IPS-20b (cell line): ENCODE measurements at regions not wholly inside any gene's neighbourhood (a gene's known extent, or its start where the extent isn't known, plus 50 kb on each side); places are given as distances from the start of the nearest gene placed in this dataset.
"Not testable (repeated sequence)": the region's sequence is repeated elsewhere in the genome, so short reads cannot be mapped to it uniquely, and the experiment has no call there.

Source experiments
- H3K27ac ChIP-seq: one replicate; pipeline ENCODE4 v1.5.1; 2013; ENCODE audit warnings: low read length
- H3K27me3 ChIP-seq: 2 replicates; pipeline ENCODE4 v1.6.1; 2013; ENCODE audit warnings: mild to moderate bottlenecking, low read length, inconsistent platforms; ENCODE audit not compliant: insufficient read depth
- H3K36me3 ChIP-seq: 2 replicates; pipeline ENCODE4 v1.6.1; 2013; ENCODE audit warnings: low read depth, mild to moderate bottlenecking, inconsistent platforms, low read length, moderate library complexity; ENCODE audit not compliant: insufficient read depth
- H3K4me1 ChIP-seq: 2 replicates; pipeline ENCODE4 v1.6.1; 2013; ENCODE audit warnings: mild to moderate bottlenecking, control low read depth, inconsistent platforms, low read length, moderate library complexity; ENCODE audit not compliant: insufficient read depth
- H3K4me3 ChIP-seq: 2 replicates; pipeline ENCODE4 v1.5.1; 2013; ENCODE audit warnings: mild to moderate bottlenecking, low read length, inconsistent platforms
- H3K9ac ChIP-seq: 2 replicates; pipeline ENCODE4 v1.6.1; 2013; ENCODE audit warnings: low read depth, mild to moderate bottlenecking, inconsistent platforms, low read length, moderate library complexity
- H3K9me3 ChIP-seq: 2 replicates; pipeline ENCODE4 v1.6.1; 2013; ENCODE audit warnings: mild to moderate bottlenecking, low read depth, low read length, inconsistent platforms; ENCODE audit not compliant: insufficient read depth

DNA sequence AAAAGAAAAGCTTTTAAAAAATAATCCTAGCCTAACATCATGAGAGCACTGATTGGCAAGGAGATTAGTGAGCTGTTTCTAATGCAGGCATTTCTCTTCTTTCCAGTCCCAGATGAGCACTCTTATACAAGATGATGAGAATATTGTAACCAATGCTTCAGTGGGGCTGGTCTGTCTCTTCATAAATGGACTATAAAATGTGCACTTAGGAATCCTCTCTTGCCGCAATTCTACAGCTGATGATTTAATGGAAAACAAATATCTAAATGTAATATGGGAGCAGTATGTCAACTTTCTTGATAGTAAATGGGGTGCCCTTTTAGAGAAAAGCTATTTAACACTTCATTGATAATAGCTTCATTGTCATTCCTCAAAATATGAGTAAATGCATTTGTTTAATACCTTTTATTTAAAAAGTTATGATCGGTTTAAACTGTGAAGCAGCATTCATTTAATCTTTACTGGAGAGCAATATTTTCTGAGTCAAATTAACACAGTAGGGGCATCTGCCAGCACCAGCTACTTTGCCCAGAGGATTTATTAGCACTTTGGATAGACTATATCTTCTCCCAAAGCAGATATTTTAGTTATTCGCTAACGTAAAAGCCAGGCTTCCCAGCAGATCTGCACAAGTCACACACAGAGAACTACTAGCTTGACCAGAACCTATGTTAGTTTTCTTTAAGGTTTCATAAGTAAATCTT lies 985.9 kb downstream of the DIPK2A start:
- no peaks in the 10 kb centered on the region; the same call in 1 of the 2 replicates for H3K4me1 ChIP-seq
- no peaks in the 10 kb centered on the region for H3K27me3 ChIP-seq
- H3K9me3 ChIP-seq, result no peaks in the 10 kb centered on the region
- no peak overlapping the region for H3K9ac ChIP-seq
- no peak overlapping the region for H3K4me3 ChIP-seq
- no peak overlapping the region for H3K27ac ChIP-seq
- no peaks in the 10 kb centered on the region for H3K36me3 ChIP-seq

DNA sequence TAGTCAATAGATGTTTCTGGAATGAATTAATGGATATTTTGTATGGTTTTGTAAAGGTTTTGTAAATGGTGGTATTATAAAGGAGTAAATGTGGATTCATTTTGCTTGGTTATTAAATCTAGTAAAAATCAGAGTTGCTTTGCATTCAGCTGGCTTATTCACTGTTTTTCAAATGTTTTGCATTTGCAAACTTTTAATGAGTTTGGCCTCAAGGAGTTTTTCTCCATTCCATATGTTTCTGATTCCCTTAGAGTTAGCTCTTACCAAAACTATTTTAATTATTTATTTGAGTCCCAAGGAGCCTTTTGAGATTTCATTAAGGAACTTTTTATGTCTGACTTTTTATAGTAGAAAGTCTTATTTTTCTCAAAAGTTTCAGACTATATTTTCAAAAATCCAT lies 992.2 kb downstream of the DIPK2A start:
- H3K36me3 ChIP-seq, result no peaks in the 10 kb centered on the region
- H3K27me3 ChIP-seq, result no peaks in the 10 kb centered on the region
- no peaks in the 10 kb centered on the region for H3K4me1 ChIP-seq
- H3K27ac ChIP-seq, result no peak overlapping the region
- no peak overlapping the region for H3K4me3 ChIP-seq
- H3K9me3 ChIP-seq, result no peaks in the 10 kb centered on the region
- no peak overlapping the region for H3K9ac ChIP-seq

DNA sequence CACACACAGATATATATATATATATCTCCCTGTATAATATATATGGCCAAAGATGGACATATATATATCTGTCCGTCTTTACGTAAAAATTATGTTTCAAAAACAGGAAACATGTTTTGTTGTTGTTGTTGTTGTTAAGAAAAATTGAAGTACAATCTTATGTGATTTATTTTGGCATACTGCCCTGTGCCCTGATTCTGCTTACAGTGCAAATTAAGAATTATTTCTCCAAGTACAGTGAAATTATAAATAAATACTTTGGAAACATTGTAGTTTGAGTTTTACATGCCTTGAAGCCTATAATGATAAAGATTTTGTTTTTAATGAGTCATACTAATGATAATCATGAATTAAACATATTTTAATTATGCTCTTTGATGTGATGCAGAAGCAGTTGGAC lies 994.9 kb downstream of the DIPK2A start:
- no peak overlapping the region for H3K27ac ChIP-seq

DNA sequence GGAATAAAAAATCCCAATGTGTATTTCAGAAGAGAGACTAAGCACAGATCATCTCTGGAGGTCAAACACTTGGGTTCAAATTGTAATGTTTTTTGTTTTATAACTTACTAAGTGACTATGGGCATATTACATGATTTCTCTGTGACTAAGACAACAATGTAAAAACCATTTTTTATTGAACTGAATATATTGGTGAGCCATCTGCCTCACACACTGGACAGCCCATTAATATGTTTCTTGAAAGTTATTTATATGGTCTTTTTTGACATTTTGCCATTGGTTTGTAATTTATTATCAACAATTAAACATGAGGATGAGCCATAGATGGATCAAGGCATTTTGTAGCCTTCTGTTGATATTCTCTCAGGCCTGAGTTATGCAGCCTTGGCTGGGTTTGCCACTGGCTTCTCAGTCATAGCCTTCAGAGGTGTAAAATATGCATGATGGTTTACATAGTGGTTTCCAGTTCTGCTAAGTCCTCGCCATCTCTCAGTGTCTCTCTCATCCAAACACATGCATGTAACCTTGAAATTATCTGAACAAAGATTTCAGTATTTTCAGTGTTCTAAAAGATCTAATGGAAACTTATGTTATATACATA lies 997.2 kb downstream of the DIPK2A start:
- no peak overlapping the region for H3K9ac ChIP-seq
- H3K36me3 ChIP-seq, result no peaks in the 10 kb centered on the region
- H3K27ac ChIP-seq, result no peak overlapping the region
- no peaks in the 10 kb centered on the region for H3K9me3 ChIP-seq
- H3K27me3 ChIP-seq, result no peaks in the 10 kb centered on the region
- H3K4me1 ChIP-seq, result no peaks in the 10 kb centered on the region
- H3K4me3 ChIP-seq, result no peak overlapping the region

More for the DNA sequence above, 994.9 kb downstream of the DIPK2A start:
- Histone ChIP-seq H3K27me3 (no peaks in the 10 kb centered on the region), H3K36me3 (no peaks in the 10 kb centered on the region), H3K4me1 (no peaks in the 10 kb centered on the region), H3K9me3 (no peaks in the 10 kb centered on the region), H3K4me3 (no peak overlapping the region), H3K9ac (no peak overlapping the region)

DNA sequence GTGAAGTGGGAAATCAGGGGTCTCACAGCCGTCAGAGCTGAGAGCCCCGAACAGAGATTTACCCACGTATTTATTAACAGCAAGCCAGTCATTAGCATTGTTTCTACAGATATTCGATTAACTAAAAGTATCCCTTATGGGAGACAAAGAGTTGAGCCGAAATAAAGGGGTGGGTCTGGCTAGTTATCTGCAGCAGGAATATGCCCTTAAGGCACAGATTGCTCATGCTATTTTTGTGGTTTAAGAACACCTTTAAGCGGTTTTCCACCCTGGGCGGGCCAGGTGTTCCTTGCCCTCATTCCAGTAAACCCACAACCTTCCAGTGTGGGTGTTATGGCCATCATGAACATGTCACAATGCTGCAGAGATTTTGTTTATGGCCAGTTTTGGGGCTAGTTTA lies 1012.9 kb downstream of the DIPK2A start:
- not testable (repeated sequence) for H3K27ac ChIP-seq, H3K36me3 ChIP-seq, H3K4me1 ChIP-seq, H3K27me3 ChIP-seq, H3K9me3 ChIP-seq, H3K4me3 ChIP-seq, H3K9ac ChIP-seq

DNA sequence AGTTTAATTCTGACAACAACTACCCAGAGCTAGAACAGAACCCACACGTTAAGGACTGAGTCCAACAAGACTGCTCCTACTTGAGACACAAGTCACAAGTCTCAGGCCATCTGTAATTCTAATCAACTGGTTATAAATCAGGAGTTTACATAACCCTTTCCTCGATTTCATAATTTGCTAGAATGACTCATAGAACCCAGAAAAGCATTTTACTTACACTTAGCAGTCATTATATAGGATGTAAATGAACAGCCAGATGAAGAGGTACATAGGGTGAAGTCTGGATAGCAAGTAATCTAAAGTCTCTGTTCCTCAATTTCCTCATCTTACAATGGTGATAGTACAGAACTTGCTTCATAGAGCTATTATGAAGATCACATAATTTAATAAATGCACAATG lies 1018.2 kb downstream of the DIPK2A start:
- H3K9me3 ChIP-seq, result no peaks in the 10 kb centered on the region
- no peak overlapping the region for H3K9ac ChIP-seq
- no peak overlapping the region for H3K27ac ChIP-seq
- no peaks in the 10 kb centered on the region for H3K27me3 ChIP-seq
- H3K4me3 ChIP-seq, result no peak overlapping the region
- peaks cover 3% of the 10 kb centered on the region; the same call in 1 of the 2 replicates for H3K4me1 ChIP-seq
- no peaks in the 10 kb centered on the region for H3K36me3 ChIP-seq

DNA sequence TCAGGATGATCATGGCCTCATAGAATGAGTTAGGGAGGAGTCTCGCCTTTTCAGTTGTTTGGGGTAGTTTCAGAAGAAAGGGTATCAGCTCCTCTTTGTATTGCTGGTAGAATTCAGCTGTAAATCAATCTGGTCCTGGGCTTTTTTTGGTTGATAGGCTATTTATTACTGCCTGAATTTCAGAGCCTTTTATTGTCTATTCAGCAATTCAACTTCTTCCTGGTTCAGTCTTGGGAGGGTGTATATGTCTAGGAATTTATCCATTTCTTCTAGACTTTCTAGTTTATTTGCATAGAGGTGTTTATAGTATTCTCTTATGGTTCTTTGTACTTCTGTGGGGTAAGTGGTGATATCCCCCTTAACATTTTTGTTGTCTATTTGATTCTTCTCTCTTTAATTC lies 1024.2 kb downstream of the DIPK2A start:
- no peak overlapping the region for H3K4me3 ChIP-seq
- no peak overlapping the region for H3K9ac ChIP-seq
- no peaks in the 10 kb centered on the region for H3K4me1 ChIP-seq
- H3K9me3 ChIP-seq, result no peaks in the 10 kb centered on the region
- H3K27me3 ChIP-seq, result no peaks in the 10 kb centered on the region
- no peak overlapping the region for H3K27ac ChIP-seq
- H3K36me3 ChIP-seq, result no peaks in the 10 kb centered on the region

DNA sequence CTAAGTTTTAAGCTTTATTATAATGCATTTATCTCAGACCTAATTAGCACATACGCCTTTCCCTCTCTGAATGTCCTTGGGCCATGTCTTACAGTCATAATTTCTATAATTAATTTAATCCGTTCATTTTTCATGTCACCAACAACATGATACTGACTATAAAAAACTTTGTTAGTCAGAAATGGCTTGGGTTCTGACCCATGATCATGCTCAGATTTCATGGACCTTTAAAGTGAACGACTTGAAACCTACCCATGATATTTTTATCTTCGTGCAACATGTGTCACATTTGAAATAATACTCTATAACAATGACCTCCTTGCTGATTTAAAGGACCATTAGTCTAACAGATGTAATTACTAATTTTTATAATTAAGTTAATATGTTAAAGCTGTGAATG lies 1033.8 kb downstream of the DIPK2A start:
- Histone ChIP-seq H3K4me3 (no peak overlapping the region), H3K27me3 (no peaks in the 10 kb centered on the region), H3K4me1 (no peaks in the 10 kb centered on the region), H3K9ac (no peak overlapping the region), H3K9me3 (peaks cover 11% of the 10 kb centered on the region; the same call in 1 of the 2 replicates), H3K27ac (no peak overlapping the region), H3K36me3 (no peaks in the 10 kb centered on the region)

DNA sequence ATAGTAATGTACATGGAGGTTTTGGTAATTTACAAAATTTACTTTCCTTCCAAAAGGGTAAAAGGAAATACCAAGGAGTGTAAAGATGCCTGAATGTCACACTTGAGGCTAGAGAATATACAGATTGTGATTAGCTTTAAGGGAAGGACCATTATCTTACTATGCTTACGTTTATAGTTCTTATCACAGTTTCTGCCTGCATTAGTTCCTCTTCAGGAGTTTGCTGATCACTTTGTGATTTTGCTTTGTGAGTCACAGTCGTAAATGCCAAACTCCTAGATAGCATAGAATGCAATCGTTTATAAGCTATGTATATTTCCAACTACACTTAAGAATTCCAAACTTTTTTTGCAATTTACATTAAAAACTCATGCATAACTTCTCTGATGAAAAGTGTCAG lies 1034.6 kb downstream of the DIPK2A start:
- H3K27me3 ChIP-seq, result no peaks in the 10 kb centered on the region
- no peak overlapping the region for H3K9ac ChIP-seq

DNA sequence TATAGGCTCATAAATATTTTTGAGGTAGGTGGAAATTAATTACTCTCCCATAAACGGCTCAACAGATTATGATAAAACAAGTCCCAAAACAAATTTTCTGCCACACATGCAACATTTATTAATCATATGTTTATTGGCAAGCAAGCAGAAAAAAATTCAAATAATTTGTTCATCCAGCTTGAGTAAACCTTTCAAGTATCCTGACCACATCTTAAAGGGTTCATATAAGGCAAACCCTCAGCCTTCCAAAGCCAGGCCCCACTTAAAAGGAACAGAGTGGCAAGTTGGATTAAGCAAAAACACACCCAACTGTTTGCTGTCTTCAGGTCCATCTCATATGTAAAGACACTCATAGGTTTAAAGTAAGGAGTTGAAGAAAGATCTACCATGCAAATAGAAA lies 1042.3 kb downstream of the DIPK2A start:
- H3K9me3 ChIP-seq, result no peaks in the 10 kb centered on the region
- no peaks in the 10 kb centered on the region for H3K27me3 ChIP-seq
- H3K36me3 ChIP-seq, result no peaks in the 10 kb centered on the region
- no peaks in the 10 kb centered on the region for H3K4me1 ChIP-seq
- no peak overlapping the region for H3K27ac ChIP-seq
- H3K4me3 ChIP-seq, result no peak overlapping the region
- no peak overlapping the region for H3K9ac ChIP-seq

More for the DNA sequence above, 1034.6 kb downstream of the DIPK2A start:
- Histone ChIP-seq H3K4me3 (no peak overlapping the region), H3K27ac (no peak overlapping the region), H3K4me1 (no peaks in the 10 kb centered on the region), H3K36me3 (no peaks in the 10 kb centered on the region), H3K9me3 (peaks cover 9% of the 10 kb centered on the region; the same call in 1 of the 2 replicates)

DNA sequence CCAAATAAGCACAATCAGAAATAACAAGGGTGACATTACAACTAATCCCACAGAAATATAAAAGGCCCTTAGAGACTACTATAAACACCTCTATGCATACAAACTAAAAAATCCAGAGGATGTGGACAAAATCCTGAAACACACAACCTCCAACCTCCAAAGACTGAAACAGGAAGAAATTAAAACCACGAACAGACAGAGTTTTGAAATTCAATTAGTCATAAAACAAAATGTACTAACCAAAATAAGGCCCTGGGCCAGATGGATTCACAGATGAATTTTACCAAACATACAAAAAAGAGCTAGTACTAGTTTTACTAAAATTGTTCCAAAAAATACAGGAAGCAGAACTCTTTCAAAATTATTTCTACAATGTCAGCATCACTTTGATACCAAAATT lies 1043.6 kb downstream of the DIPK2A start:
- Histone ChIP-seq H3K27me3 (no peaks in the 10 kb centered on the region), H3K9me3 (no peaks in the 10 kb centered on the region), H3K4me1 (no peaks in the 10 kb centered on the region), H3K36me3 (no peaks in the 10 kb centered on the region), H3K27ac (no peak overlapping the region), H3K9ac (no peak overlapping the region), H3K4me3 (no peak overlapping the region)

DNA sequence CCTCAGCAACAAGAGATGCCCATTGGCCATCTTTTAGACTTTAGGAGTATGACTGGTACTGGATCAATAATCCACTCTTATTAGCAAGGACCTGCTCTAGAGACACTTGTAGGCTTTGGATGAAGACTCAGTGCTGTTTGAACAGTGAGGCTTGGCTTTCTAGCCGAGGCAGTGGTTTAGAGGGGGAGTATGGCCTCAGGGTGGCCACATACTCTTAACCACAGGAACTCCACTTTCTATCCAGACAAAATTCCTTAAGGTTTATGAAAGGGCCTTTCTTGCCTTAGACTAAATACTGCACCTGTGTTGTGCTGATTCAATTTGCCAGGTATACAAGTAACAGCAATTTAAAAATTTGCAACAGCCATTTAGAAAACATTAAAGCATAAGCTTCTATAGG lies 1046.3 kb downstream of the DIPK2A start:
- Histone ChIP-seq H3K9ac (no peak overlapping the region), H3K27ac (no peak overlapping the region), H3K9me3 (no peaks in the 10 kb centered on the region), H3K36me3 (no peaks in the 10 kb centered on the region), H3K4me3 (no peak overlapping the region), H3K27me3 (no peaks in the 10 kb centered on the region), H3K4me1 (no peaks in the 10 kb centered on the region)
